HG02973 (cell line): ENCODE measurements at regions not wholly inside any gene's neighbourhood (a gene's known extent, or its start where the extent isn't known, plus 50 kb on each side); places are given as distances from the start of the nearest gene placed in this dataset.

Source experiments
- ATAC-seq: cut with Tn5 transposase; IDR thresholded peaks from one replicate; pipeline ENCODE4 v1.9.1; 2021; ENCODE audit warnings: moderate library complexity; ENCODE audit not compliant: unreplicated experiment

DNA sequence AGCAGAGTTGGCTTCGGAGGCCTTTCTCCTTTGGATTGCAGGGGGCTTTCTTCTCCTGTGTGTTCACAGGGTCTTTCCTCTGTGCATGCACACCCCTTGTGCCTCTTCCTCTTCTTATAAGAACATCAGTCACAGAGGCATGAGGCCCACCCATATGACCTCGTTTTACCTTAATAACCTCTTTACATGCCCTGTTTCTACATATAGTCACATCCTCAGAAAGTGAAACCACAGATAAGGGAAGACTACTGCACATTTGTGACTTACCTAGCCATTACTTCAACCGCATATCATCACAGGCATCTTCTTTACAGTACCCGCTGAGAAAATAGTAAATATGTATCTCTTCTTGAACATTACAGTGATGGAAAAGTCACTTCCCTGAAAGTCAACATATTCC, 204.9 kb upstream of the TARS1 start:
- ATAC-seq: peak; percentile 69

DNA sequence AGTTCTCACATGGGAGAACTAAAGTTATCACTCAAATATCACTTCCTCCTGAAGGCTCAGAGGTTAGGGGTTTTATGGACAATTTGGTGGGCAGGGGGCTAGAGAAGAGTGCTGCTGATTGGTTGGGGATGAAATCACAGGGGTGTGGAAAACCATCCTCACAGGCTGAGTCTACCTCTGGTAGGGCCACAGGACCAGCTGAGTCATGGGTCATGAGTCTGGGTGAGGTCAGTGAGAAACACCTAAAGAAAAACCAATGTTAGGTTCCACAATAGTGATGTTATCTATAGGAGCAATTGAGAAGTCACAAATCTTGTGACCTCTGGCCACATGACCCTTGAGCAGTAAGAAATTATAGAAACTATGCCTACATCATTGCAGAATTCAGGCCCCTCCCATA, 203.3 kb upstream of the TARS1 start:
- ATAC-seq: no peak

DNA sequence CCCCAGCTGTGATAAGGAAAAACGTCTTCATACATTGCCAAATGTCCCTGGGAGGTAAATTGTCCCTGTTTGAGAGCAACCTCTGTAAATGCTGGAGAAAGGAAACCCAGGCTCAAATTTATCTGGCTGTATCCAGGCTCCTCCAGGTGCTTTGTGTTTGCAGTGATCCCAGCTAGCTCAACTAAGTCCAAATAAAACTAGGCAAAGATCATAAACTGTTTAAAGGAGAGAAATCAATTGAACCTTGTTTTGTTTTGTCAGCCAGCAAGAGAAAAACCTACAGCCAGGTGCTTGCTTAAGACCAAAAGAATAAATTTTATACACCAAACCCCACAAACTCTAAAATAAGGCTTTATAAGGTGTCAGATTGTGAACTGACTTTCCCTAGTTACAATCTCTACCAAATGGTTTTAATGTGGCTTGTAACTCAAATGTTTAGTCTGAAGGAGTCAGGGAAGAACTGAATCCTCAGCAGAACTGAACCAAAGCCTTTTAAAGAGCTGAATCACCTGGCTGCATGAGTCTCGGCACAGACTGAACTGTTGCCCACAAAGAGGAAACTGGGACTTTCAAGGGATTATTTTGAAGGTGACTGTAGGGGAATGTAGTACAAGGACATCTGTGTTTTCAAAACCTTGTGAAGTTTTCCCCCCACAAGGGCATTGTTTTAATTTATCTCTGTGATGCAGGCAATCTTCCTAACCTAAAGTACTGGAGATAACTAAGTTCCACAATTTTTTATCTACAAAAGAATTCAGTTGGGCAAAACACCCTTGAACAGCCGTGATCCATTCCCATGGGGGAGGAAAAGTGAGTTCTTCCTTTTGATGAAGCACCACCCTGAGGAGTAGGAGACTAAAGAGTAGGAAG, 201.7 kb upstream of the TARS1 start:
- ATAC-seq: no peak

DNA sequence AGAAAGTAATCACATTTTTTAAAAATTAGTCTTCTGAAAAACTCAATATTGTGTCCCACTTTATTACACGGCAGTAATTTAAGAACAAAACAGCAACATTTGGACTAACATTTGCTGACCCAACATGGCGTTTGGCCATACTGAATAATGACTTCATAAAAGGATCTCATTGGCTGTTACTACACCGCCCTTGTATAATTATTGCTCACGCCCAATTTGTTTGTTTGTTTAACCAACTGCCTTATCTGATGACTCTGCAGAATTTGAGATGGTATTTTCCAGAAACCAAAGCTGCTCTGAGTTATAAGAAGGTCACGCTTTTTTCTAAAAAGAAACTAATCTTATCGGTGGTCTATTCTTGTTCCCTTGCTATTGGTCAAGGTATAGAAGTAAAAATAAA, 200.2 kb upstream of the TARS1 start:
- ATAC-seq: no peak

DNA sequence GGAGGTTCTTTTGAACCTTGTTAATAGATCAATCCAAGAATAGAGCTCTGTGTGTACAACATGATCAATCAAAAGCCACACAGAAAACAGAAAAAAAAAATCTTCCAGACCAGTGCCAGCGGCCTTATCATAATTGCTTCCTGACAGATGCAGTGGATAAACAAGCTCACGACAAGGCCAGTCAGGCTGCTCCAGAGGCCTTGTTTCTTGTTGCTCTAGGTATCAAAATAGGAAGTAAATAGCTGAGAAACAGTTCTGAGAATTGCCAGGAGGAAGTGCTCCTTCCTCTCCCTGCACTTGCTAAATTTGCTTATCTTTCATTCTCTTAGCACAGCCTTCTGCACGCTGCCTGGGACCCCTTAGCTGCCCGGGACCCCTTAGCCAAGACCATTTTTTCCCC, 199.0 kb upstream of the TARS1 start:
- ATAC-seq: peak; percentile 77

DNA sequence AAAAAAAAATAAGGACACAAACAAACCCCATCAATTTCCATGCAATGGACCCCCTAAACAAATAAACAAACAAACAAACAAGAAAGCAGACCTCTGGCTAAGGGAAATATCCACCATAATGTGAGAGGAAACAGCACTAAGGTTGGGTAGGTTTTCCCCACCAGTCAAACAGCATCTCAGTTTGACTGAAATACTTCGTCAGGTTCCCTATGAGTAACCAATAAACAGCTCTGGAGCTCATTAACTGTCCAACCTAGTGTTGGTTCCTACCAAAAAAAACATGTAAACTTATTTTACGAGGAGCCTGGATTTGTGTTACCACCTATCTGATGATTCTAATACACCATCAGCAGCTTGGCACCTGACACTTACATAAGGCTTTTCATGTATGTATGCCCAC, 198.5 kb upstream of the TARS1 start:
- ATAC-seq: no peak

DNA sequence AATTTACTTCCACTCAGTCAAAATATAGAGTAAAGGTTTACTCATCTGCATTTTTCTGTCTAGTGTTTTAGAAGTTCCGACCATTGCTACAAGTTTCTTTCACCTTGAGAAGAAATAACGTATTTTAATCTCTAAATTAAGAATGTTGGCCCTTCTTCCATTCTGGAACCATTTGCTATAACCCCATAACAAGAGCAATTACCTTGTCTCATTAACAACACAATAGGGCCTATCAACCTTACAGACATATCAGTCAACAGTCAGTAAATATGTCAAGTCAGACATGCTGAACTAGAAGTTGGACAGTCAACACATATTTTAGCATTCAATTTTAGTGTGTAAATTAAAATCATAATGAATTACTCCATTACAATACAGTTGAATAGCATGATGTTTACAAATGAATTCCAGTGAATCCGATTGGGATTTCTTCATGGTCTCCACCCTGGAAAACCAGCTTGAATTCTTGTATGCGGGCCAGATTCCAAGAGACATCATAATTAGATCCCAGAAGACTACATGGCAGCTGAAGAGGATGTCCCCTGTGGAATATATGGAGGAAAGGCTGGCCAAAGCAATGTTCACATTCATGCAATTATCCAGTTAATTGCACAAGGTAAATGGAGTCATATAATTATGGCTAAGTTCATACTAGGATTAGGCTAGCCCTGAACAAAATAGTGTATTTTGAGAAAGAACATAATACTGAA, 196.2 kb upstream of the TARS1 start:
- no peak for ATAC-seq

DNA sequence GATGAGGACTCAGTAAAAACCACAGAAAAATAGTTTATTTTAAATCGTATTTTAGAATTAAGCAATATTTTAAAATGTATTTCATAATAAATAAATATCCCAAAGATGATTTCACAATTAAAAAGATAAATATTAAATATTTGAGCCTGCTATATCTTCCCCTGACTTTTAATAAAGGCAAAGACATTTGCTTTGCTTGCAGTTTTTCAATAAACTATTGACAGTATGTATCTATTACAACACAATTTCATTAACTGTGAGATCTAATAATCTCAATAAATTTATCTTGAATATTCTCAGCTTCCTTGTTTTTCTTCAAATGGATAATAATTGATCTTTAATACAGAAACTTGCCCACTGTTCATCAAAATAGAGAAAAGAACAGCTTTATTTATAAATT, 186.2 kb upstream of the TARS1 start:
- ATAC-seq: no peak

DNA sequence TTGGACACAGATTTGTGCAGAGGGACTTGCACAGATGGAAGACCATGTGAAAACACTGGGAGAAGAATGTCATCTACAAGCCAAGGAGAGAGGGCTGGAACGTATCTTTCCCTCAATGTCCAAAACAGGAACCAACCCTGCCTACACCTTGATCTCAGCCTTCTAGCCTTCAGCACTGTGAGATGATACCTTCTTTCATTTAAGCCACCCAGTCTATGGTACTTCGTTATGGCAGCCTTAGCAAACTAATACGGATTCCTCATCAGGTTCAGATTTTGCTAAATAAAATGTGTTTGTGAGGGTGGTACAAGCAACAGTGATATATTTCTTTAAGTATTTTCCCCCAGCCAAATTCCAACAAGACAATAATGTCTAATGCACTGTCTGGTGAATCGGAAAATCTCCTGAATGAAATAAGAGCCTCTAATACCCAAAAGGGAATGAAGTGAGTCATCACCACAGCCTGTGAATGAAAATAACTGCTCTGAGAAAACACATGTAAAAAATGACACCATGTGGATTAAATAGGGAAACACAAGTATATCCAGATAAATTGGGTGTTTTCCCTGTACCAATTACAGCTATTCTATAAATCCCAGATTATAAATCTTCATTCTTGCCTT, 182.8 kb upstream of the TARS1 start:
- ATAC-seq: no peak

DNA sequence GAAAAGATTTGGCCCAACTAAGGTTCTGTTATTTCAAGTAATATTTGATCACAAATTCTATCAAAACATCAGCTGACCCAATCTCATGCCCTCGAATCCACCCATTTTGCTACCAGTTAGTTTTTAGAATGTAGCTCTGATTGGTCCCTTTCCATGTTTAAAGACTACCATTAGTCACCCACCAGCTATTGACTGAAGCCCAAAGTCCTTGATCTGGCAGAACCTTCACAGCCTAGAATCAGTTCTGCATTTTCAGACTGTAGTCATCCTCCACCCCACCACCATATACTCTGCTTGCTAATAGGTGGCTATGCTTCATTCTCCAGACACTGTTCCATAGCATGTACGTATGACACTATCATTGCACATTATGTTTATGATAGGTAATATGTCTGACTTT, 182.2 kb upstream of the TARS1 start:
- ATAC-seq: no peak

DNA sequence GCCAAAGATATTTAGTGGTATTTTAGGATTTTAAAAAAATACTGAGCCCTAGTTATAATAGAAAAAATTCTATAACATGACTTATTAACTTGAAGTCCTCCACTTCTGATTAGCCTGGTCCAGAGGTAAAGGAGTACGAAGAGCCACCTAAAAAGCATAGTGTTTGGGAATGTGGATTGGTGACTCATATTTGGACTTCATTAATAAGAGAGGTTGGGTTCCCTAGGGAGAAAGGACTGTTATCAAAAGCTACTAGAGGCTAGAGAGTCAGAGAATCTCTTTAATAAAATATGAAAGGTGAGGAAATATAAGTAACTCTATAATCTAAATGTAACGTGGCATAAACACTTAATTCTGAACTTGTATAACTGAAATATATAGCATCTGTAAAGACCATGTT, 180.7 kb upstream of the TARS1 start:
- no peak for ATAC-seq

DNA sequence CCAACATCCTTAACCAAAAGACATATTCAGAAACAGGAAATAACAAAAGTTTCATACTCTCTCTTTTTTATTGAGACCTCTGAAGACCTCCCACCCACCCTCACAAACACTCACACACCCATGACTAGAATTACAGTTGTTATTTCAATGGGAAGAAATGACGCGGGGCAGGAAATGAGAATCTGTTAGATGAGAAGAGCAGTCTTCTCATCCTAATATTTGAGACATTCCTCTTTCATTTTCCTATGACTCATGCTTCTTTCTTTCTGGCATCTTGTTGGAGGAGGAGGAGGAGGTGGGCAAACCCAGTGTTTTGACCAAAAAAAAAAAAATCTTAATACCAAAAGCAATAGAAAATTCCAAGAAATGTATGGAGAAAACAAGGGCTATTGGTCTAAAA, 179.5 kb upstream of the TARS1 start:
- no peak for ATAC-seq

DNA sequence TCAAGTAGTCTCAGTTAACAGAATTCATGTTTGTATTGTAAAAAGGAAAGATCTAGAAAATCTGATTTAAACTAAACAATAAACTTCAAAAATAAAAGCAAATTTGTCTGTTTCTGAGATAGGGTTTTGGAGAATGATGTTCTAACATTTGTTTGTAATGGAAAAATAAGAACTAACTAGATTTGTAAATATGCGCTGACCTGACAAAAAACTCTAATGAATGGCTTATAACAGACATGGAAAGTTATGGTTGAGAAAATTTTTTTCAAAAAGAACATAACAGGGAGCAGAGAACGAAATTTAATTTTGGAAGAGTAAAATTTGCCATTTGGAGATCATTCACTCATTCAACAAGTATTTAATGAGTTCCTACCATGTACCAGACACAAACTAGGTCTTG, 179.0 kb upstream of the TARS1 start:
- ATAC-seq: no peak

DNA sequence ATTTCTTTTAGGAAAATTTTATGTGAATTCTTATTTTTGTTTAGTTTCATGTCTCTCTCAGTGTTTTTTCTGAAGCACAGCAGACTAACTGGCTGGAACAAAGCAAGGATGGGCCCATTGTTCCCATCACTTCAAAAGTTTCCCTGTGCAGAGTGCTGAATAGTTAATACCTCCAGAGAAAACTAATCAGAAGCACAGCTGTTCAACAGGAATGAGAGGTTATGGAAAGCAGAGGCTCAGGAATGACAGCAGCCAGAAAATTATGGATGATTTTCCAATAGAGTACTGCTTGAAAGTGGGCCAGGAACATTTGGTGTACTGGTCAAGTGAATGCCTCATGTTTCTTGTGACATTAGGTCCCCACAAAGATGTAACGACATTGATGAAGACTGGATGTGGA, 173.0 kb upstream of the TARS1 start:
- ATAC-seq: no peak

DNA sequence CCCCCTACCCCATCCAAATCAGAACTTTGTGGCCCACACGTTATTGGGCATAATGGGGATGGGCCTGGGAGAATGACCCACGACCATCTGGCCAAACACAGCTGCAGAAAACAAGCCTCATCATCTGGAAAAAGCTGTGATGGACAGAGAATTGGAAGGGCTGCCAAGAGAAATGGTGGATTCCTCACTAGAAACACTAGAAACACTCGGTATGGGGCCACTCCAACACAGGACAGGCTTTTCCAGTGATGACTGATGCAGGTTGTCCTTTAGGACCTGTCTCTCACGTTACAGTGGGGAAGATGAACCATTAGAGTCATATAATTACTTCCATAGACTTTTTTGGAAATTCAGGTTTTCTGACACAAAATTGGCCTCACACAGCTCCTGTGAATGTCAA, 172.4 kb upstream of the TARS1 start:
- no peak for ATAC-seq

DNA sequence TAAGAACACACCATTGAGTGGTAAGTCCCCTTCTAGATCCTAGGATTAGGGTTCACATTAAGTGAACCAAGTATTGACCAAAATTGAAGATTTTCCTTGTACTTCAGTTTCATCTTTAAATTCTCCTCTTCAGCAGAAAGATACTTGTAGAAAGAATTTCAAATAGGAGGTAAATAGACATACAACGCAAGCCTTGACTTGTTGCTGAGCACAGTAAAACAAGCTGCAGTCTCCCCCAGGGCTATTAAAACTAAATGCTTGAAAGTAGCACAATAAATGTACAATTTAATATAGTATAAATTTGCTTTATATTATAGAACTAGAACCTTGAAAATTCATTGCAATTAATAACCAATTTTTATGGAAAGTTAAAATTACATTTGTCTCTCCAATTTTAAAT, 170.1 kb upstream of the TARS1 start:
- no peak for ATAC-seq

DNA sequence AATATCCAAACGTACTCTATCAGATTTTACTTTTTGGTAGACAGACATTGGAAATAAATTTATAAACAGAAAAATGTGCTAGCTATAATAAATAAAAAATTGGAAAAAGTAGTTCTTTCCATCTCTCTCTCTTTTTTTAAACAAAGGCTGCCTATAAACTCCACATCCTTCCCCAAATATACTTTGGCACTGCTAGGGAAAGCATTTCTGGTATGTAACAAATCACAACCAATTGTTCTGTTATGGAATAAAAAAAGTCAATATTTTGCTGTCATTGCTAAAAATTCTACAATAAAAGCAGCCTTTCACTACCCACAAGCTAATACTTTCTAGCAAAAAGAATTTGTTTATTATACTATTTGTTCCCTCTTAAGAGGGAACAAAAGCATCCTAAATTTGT, 169.2 kb upstream of the TARS1 start:
- ATAC-seq: no peak

DNA sequence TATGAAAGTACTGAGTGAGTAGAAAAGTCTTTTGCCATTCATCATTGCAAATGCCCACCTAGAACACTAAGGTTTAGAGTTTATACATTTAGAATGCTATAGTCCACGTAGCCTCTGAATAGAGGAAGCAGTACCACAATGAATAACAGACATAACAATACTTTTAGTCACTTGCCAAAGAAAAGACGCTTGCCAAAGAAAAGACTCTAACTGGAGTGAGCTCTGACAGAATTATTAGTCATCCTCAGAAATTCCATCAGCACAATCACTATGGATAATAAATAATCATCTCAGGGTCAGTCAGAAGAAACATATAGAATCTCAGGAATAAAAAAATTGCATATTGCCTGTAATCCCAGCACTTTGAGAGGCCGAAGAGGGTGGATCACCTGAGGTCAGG, 168.5 kb upstream of the TARS1 start:
- ATAC-seq: no peak

DNA sequence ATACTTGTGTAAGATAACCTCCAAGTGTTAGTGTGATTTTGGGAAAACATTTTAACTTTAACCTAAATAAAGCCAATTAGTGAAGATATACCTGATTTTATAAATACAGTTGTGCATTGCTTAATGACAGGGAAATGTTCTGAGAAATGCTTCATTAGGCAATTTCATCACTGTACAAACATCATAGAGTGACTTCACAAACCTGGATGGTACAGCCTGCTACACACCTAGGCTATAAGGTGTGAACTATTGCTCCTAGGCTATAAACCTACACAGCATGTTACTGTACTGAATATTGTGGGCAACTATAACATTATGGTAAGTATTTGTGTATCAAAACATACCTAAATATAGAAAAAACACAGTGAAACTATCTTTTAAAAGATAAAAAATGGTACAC, 166.8 kb upstream of the TARS1 start:
- ATAC-seq: no peak

DNA sequence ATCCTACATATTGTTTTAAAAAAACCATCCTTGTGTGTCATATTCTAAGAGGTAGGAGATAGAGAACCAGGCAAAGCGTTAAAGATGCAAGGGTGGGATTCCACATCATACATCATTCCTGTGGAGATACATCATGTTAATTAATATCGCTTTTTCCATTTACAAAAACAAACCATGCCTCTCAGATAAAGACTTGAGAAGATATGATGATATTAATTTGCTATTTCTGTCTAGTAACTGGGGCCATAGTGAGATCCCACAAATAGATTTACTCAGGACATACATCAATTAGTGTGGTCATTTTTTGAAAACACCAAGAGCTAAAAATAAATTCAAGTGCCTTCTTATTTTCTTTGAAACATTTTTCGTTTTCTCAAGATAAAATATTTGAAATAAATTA, 165.4 kb upstream of the TARS1 start:
- ATAC-seq: no peak

DNA sequence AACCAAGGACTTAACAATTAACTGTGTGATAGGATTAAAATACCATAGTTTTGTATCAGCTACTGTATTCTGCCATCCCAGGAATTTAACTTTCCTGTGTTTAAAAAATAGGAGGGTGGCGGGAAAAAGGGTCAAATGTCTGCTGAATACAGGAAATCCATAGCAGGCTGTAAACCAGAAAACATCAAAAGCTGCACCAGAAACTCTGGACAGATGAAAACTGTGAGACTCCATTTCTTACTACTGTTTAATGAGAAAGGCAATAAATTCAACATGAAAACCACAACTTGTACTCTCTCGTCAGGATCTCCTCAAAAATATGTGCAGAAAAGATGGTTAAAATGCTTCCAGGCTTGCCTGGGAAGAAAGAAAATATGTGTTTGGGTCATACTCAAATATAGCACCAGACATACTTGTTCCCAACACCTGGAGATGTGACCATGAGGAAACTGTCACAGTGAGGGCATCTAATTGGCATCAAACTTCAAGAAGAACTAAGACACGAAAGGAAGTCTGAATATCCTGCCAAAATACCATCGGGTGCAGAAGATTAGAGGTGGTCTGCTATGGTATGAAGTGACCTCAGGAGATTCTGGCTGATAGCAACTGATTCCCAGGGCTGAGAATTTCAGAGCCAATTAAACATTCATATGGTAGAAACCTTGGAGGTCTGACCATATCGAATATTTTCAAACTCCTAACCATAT, 164.7 kb upstream of the TARS1 start:
- no peak for ATAC-seq

DNA sequence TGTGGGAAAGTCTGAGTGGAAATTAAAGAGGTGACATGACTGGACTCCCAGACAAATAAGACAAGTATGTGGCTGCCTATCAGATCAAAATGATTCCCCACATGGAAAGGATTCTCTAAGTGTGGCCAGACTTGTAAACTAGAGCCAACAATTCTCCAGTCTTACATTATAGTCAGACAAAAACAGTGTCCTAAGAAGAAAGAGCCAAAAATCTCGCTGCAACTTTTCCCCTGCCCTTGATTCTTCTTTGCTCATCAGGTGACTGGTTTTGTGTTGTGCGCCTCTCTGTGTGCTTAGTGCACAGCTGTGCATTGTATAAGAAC, 164.2 kb upstream of the TARS1 start:
- no peak for ATAC-seq
